ENCODE measurements at regions not wholly inside any gene's neighbourhood (a gene's known extent, or its start where the extent isn't known, plus 50 kb on each side); places are given as distances from the start of the nearest gene placed in this dataset.

DNA sequence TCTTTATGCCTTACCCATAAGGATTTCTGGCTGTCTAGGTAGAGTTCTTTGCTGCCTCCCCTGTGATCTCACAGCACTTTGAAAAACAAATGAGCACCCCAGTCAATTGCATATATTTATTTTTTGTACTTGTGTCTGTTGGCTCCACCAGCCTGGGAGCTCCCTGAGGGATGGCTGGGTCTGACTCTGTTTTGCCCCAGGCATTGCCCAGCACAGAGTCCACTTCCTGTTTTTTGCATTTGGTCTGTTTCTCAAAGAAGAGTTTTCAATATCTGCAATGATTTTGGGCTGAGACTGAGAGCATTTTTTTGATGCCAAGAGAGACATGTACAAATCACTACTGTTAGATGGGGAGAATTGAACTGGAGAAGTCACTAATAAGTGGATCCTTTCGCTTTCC lies 125.0 kb downstream of the FOXD2 start:
- TF ChIP-seq POLR2A (IDR thresholded peaks at IDR 0.05; ENCODE audit: low read length), result no peak
- TF ChIP-seq GATA1 (IDR thresholded peaks at IDR 0.05; ENCODE audit: low read depth, low read length), result no peak
